Activated B cell treated with CpG ODN at 0.5 μM for 24 hours (primary cell): ENCODE measurements at regions not wholly inside any gene's neighbourhood (a gene's known extent, or its start where the extent isn't known, plus 50 kb on each side); places are given as distances from the start of the nearest gene placed in this dataset.
"Not testable (repeated sequence)": the region's sequence is repeated elsewhere in the genome, so short reads cannot be mapped to it uniquely, and the experiment has no call there.

Source experiments
- ATAC-seq: fragments of 200-7000 bp; cut with Tn5 transposase; one replicate; pipeline ENCODE4 v1.10.0; 2021; ENCODE audit warnings: low read depth, mild to moderate bottlenecking, moderate library complexity
- CTCF ChIA-PET: fragments of 350-600 bp; sonication (Branson Sonifier 250); formaldehyde crosslinking; loops from one replicate; lab custom pipeline; 2021; ENCODE audit warnings: antibody characterized with exemption; lab: Charles Lee
- POLR2A ChIA-PET: fragments of 350-600 bp; sonication (Branson Sonifier 250); formaldehyde crosslinking; loops from one replicate; lab custom pipeline; 2021; ENCODE audit warnings: antibody characterized with exemption; lab: Charles Lee
- DNase-seq: peaks from one replicate; pipeline ENCODE4 v3.0.0; 2022
- H3K27ac Mint-ChIP-seq: one replicate; pipeline ENCODE4 v1.8.0; 2020; ENCODE audit warnings: mixed read lengths
- H3K27me3 Mint-ChIP-seq: one replicate; pipeline ENCODE4 v1.8.0; 2021; ENCODE audit warnings: mixed read lengths
- H3K36me3 Mint-ChIP-seq: one replicate; pipeline ENCODE4 v1.8.0; 2021; ENCODE audit warnings: low read depth, mixed read lengths
- H3K4me1 Mint-ChIP-seq: one replicate; pipeline ENCODE4 v1.8.0; 2021; ENCODE audit warnings: mixed read lengths
- H3K4me3 Mint-ChIP-seq: one replicate; pipeline ENCODE4 v1.8.0; 2020; ENCODE audit warnings: mild to moderate bottlenecking, mixed read lengths
- H3K9me3 Mint-ChIP-seq: one replicate; pipeline ENCODE4 v1.8.0; 2020; ENCODE audit warnings: mixed read lengths
- CTCF ChIP-seq: fragments of 200-600 bp; IDR thresholded peaks from one replicate; pipeline ENCODE4 v1.8.0; 2022; ENCODE audit warnings: antibody characterized with exemption, mild to moderate bottlenecking
- intact Hi-C: fragments of 100-400 bp; cut with micrococcal nuclease; formaldehyde crosslinking; loops from one replicate; pipeline ENCODE4 v1.15.1; 2024

- no peaks in the 10 kb centered on the region for H3K4me1 Mint-ChIP-seq
- ChIA-PET CTCF (no interaction called here), POLR2A (no interaction called here)
- H3K27me3 Mint-ChIP-seq = no peaks in the 10 kb centered on the region
- no peaks in the 10 kb centered on the region for H3K36me3 Mint-ChIP-seq
- peaks cover 26% of the 10 kb centered on the region for H3K9me3 Mint-ChIP-seq
- TF ChIP-seq CTCF = no peak
- no peak overlapping the region for H3K27ac Mint-ChIP-seq
- intact Hi-C loops = no loop called here
- ATAC-seq = no peak
- H3K4me3 Mint-ChIP-seq = no peak overlapping the region
- DNase-seq = peak; percentile 9
These were observed 585.4 kb downstream of the ALG10 start for GRCh38 chr12:34607520-34608195.

GRCh38 chr12:34613988-34614387 is 591.7 kb downstream of the ALG10 start:
- H3K27me3 Mint-ChIP-seq, POLR2A ChIA-PET, DNase-seq, H3K4me3 Mint-ChIP-seq, H3K27ac Mint-ChIP-seq, intact Hi-C loops, CTCF ChIA-PET, H3K36me3 Mint-ChIP-seq, H3K4me1 Mint-ChIP-seq, ATAC-seq: not testable (repeated sequence)
- H3K9me3 Mint-ChIP-seq = peaks cover 21% of the 10 kb centered on the region

GRCh38 chr12:34625116-34625515 is 602.8 kb downstream of the ALG10 start:
- H3K36me3 Mint-ChIP-seq = no peaks in the 10 kb centered on the region
- no peak overlapping the region for H3K27ac Mint-ChIP-seq
- no peak for TF ChIP-seq CTCF
- no peaks in the 10 kb centered on the region for H3K4me1 Mint-ChIP-seq
- CTCF ChIA-PET = no interaction called here
- POLR2A ChIA-PET = no interaction called here
- H3K9me3 Mint-ChIP-seq = peaks cover 5% of the 10 kb centered on the region
- no peak for DNase-seq
- intact Hi-C loops = no loop called here
- no peak overlapping the region for H3K4me3 Mint-ChIP-seq
- no peak for ATAC-seq
- no peaks in the 10 kb centered on the region for H3K27me3 Mint-ChIP-seq

GRCh38 chr12:34626363-34627157 is 604.3 kb downstream of the ALG10 start:
- POLR2A ChIA-PET = no interaction called here
- no peak for ATAC-seq
- Mint-ChIP-seq H3K36me3 (no peaks in the 10 kb centered on the region), H3K4me3 (no peak overlapping the region), H3K27me3 (no peaks in the 10 kb centered on the region), H3K9me3 (peaks cover 4% of the 10 kb centered on the region), H3K4me1 (no peaks in the 10 kb centered on the region), H3K27ac (no peak overlapping the region)
- no peak for TF ChIP-seq CTCF
- no peak for DNase-seq
- intact Hi-C loops = no loop called here
- CTCF ChIA-PET = no interaction called here
